ENCODE measurements at regions not wholly inside any gene's neighbourhood (a gene's known extent, or its start where the extent isn't known, plus 50 kb on each side); places are given as distances from the start of the nearest gene placed in this dataset.

DNA sequence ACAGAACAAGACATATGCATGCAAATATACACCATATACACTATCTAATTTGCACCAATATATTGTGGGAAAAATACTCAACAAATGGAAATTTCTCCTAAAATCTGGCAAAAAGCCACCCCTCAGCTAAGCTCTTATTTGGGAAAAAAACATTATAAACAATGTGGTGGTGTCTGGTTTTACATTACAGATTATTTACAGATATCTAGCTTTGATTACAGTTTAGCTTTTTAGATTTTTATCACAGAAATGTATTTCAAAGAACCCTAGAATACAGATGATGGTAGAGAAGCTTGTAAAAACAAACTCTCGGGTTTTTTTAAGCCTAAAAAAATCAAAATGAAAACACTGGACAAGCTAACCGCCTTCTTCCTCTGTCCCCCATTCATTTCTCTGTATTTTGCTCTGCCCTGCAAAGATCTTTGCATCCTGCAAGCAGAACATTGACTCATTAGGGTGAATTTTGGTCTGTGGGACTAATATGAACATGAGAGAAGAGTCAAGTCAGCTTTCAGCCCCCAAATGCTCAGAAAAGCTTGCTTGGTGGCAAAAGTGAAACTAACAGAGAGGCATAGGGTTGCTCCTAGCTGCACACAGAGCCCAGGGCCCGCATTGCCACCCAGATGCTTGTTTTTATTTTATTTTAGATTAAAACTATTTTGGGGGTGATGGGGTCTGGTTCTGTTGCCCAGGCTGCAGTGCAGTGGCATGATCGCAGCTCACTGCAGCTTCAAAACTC lies 88.8 kb upstream of the LYZL1 start:
- H3K4me3 ChIP-seq (ENCODE audit: low read depth, low read length): peak overlapping the region; percentile 32; the same call in 1 of the 2 replicates
- TF ChIP-seq, protein P1, sequence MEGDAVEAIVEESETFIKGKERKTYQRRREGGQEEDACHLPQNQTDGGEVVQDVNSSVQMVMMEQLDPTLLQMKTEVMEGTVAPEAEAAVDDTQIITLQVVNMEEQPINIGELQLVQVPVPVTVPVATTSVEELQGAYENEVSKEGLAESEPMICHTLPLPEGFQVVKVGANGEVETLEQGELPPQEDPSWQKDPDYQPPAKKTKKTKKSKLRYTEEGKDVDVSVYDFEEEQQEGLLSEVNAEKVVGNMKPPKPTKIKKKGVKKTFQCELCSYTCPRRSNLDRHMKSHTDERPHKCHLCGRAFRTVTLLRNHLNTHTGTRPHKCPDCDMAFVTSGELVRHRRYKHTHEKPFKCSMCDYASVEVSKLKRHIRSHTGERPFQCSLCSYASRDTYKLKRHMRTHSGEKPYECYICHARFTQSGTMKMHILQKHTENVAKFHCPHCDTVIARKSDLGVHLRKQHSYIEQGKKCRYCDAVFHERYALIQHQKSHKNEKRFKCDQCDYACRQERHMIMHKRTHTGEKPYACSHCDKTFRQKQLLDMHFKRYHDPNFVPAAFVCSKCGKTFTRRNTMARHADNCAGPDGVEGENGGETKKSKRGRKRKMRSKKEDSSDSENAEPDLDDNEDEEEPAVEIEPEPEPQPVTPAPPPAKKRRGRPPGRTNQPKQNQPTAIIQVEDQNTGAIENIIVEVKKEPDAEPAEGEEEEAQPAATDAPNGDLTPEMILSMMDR (IDR thresholded peaks at IDR 0.05; ENCODE audit: low read depth, low read length): no peak
- no peak overlapping the region for H3K27ac ChIP-seq (ENCODE audit: low read depth, low read length)
- POLR2A ChIA-PET: no interaction called here
- no peak for DNase-seq (ENCODE audit: low read depth, low spot score)
- H3K9me3 ChIP-seq (ENCODE audit: control insufficient read depth, insufficient read depth, low read length): no peaks in the 10 kb centered on the region
- CTCF ChIA-PET: interaction anchor here (0.9 kb wide), 2 partner anchors 208 to 536 kb away, joined by 3 read pairs; no protein-coding TSS in a partner anchor
- H3K27me3 ChIP-seq (ENCODE audit: control insufficient read depth, insufficient read depth, low read length): peaks cover 16% of the 10 kb centered on the region

DNA sequence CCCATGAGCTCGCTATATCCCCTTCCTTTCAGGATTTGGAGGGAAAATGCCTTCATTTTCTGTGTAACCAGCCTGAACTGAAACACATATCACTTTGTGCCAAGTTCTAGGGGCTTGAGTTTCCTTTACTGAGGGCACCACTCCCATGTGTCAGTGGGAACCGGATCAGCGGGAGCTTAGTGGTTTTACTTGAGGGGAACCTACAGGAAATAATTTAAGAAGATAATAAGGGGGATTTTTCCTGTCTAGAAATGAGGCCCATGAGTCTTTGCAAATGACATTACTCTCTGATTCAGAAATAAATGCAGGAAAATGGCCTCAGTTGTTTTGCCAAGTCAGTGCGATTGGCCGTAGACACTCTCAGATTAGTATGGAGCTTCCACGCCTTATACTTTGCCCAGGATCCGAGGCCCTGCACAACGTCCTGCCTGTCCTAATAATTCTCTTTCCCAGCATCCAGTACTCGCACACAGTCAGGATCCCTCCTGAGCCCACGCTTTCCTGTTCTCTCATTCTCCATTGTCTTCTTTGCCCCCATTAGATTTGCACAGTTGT lies 86.4 kb upstream of the LYZL1 start:
- no peak overlapping the region for H3K27ac ChIP-seq (ENCODE audit: low read depth, low read length)
- CTCF ChIA-PET: interaction anchor here (0.7 kb wide), 1 partner anchor 522 kb away, joined by 3 read pairs; no protein-coding TSS in a partner anchor
- peaks cover 10% of the 10 kb centered on the region for H3K27me3 ChIP-seq (ENCODE audit: control insufficient read depth, insufficient read depth, low read length)
- TF ChIP-seq, protein P1 (IDR thresholded peaks at IDR 0.05; ENCODE audit: low read depth, low read length): no peak
- no peak for DNase-seq (ENCODE audit: low read depth, low spot score)
- POLR2A ChIA-PET: no interaction called here
- H3K4me3 ChIP-seq (ENCODE audit: low read depth, low read length): no peak overlapping the region
- no peaks in the 10 kb centered on the region for H3K9me3 ChIP-seq (ENCODE audit: control insufficient read depth, insufficient read depth, low read length)

DNA sequence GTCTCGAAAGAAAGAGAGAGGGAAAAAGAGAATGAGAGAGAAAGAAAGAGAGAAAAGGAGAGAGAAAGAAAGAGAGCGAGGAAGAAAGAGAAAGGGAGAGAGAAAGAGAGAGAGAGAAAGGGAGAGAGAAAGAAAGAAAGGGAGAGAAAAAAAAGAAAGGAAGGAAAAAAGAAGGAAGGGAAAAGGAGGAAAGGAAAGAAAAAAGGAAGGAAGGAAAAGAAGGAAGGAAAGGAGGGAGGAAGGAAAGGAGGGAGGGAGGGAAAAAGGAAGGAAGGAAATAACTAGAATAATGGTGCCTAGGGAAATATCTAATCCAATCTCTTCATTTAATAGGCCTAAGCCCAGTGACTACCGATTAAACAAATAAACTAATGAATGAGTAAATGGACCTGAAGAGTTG lies 85.4 kb upstream of the LYZL1 start:
- ChIA-PET POLR2A (no interaction called here), CTCF (interaction anchor here (0.7 kb wide), 1 partner anchor 523 kb away, joined by 3 read pairs; no protein-coding TSS in a partner anchor)
- Histone ChIP-seq H3K27ac (ENCODE audit: low read depth, low read length) (no peak overlapping the region), H3K4me3 (ENCODE audit: low read depth, low read length) (no peak overlapping the region), H3K27me3 (ENCODE audit: control insufficient read depth, insufficient read depth, low read length) (peaks cover 12% of the 10 kb centered on the region), H3K9me3 (ENCODE audit: control insufficient read depth, insufficient read depth, low read length) (no peaks in the 10 kb centered on the region; the same call in 1 of the 2 replicates)
- no peak for DNase-seq (ENCODE audit: low read depth, low spot score)
- TF ChIP-seq, protein P1 (IDR thresholded peaks at IDR 0.05; ENCODE audit: low read depth, low read length): no peak

DNA sequence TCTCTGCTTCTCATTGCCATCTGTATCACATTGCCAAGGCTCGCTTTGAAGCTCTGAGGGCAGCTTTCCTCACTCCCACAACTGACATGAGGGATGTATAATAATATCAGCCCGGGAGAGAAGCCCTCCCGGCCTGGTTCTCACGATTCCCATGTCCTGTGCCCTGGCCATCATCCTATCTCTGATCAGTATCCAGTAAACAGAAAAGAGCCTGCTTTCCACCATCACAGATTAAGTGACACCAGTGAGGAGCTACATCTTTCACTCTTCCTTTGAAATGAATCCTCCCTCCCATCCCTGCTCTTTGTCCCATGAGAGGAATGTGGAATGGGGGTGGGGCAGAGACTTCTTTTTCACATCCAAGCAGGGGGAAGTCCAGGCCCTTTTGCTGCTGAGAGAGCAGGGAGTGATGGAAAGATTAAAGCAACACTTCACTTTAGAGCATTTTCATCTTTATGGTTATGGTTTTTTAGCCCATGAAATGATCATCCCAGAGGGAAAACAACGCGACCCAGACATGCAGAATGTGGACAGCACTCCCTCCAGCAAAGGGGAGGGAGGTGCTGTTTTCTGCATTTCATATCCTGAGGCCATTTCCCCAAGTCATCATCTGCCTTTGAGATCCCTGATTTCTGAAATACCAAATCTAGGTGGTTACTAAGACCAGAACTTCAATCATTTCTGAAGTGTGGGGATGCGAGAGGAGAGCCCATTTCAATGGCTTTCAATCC lies 84.6 kb upstream of the LYZL1 start:
- no peak overlapping the region for H3K4me3 ChIP-seq (ENCODE audit: low read depth, low read length)
- POLR2A ChIA-PET: no interaction called here
- no peak overlapping the region for H3K27ac ChIP-seq (ENCODE audit: low read depth, low read length)
- peaks cover 15% of the 10 kb centered on the region for H3K27me3 ChIP-seq (ENCODE audit: control insufficient read depth, insufficient read depth, low read length)
- no peaks in the 10 kb centered on the region; the same call in 1 of the 2 replicates for H3K9me3 ChIP-seq (ENCODE audit: control insufficient read depth, insufficient read depth, low read length)
- DNase-seq (ENCODE audit: low read depth, low spot score): no peak
- CTCF ChIA-PET: interaction anchor here (1.5 to 3.5 kb wide), 2 partner anchors 100 to 540 kb away, joined by 4 to 11 read pairs; no protein-coding TSS in a partner anchor
- TF ChIP-seq, protein P1 (IDR thresholded peaks at IDR 0.05; ENCODE audit: low read depth, low read length): no peak
